B cell (primary cell): ENCODE measurements at regions not wholly inside any gene's neighbourhood (a gene's known extent, or its start where the extent isn't known, plus 50 kb on each side); places are given as distances from the start of the nearest gene placed in this dataset.

ENCODE experiments used
- CTCF ChIP-seq: fragments of 200-600 bp; IDR thresholded peaks from one replicate; pipeline ENCODE4 v1.8.0; 2022; ENCODE audit warnings: antibody characterized with exemption, mild to moderate bottlenecking
- EZH2 ChIP-seq: IDR thresholded peaks from 2 replicates; pipeline ENCODE4 v1.6.1; 2012; ENCODE audit warnings: borderline replicate concordance, low read depth, mild to moderate bottlenecking, moderate library complexity, low read length; ENCODE audit not compliant: insufficient read depth, poor library complexity, severe bottlenecking

DNA sequence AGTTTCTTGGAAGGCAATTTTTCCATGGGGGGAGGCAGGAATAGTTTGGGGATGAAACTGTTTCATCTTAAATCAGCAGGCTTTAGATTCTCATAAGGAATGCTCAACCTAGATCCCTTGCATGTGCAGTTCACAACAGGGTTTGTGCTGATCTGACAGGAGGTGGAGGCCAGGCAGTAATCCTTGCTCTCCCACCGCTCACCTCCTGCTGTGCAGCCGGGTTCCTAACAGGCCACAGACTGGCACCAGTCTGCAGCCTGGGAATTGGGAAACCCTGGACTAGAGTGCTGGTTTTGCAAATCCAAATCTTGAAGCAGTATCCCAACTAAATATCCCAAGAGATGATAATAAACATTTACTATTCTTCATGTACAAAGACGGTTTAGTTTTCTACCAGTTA, 256.3 kb upstream of the TMCO5A start:
- TF ChIP-seq CTCF (no peak), EZH2 (no peak)
